ENCODE measurements at regions not wholly inside any gene's neighbourhood (a gene's known extent, or its start where the extent isn't known, plus 50 kb on each side); places are given as distances from the start of the nearest gene placed in this dataset.

DNA sequence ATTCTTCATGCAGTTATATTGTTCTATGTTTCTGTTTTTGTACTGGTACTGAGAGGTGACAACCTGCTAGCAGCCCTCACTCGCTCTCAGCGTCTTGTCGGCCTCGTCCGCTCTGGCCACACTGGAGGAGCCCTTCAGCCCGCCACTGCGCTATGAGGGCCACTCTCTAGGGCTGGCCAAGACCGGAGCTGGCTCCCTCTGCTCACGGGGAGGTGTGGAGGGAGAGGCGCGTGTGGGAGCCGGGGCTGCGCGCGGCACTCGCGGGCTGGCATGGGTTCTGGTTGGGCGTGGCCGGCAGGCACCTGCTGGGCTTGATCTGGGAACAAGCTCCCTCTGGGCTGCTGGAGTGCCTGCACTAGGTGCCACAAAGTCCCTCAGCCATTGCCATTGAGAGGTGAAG is 1323.8 kb upstream of the EYS start:
- H3K4me1 ChIP-seq, result no peaks in the 10 kb centered on the region
- no peak overlapping the region for H2AFZ ChIP-seq
- no peak overlapping the region for H3K4me2 ChIP-seq (ENCODE audit: low read length)
- H3K27ac ChIP-seq, result no peak overlapping the region
- TF ChIP-seq, protein P1, sequence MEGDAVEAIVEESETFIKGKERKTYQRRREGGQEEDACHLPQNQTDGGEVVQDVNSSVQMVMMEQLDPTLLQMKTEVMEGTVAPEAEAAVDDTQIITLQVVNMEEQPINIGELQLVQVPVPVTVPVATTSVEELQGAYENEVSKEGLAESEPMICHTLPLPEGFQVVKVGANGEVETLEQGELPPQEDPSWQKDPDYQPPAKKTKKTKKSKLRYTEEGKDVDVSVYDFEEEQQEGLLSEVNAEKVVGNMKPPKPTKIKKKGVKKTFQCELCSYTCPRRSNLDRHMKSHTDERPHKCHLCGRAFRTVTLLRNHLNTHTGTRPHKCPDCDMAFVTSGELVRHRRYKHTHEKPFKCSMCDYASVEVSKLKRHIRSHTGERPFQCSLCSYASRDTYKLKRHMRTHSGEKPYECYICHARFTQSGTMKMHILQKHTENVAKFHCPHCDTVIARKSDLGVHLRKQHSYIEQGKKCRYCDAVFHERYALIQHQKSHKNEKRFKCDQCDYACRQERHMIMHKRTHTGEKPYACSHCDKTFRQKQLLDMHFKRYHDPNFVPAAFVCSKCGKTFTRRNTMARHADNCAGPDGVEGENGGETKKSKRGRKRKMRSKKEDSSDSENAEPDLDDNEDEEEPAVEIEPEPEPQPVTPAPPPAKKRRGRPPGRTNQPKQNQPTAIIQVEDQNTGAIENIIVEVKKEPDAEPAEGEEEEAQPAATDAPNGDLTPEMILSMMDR (IDR thresholded peaks at IDR 0.05), result no peak
- no peaks in the 10 kb centered on the region for H3K79me2 ChIP-seq
- H3K36me3 ChIP-seq (ENCODE audit: control insufficient read depth, insufficient read depth, low read length), result no peaks in the 10 kb centered on the region
- no peaks in the 10 kb centered on the region for H3K9me3 ChIP-seq (ENCODE audit: control insufficient read depth, low read length)
- no peaks in the 10 kb centered on the region for H3K27me3 ChIP-seq (ENCODE audit: control insufficient read depth, insufficient read depth, low read length)
- no peak overlapping the region for H3K9ac ChIP-seq
- no peak overlapping the region for H3K4me3 ChIP-seq (ENCODE audit: low read depth, low read length)

DNA sequence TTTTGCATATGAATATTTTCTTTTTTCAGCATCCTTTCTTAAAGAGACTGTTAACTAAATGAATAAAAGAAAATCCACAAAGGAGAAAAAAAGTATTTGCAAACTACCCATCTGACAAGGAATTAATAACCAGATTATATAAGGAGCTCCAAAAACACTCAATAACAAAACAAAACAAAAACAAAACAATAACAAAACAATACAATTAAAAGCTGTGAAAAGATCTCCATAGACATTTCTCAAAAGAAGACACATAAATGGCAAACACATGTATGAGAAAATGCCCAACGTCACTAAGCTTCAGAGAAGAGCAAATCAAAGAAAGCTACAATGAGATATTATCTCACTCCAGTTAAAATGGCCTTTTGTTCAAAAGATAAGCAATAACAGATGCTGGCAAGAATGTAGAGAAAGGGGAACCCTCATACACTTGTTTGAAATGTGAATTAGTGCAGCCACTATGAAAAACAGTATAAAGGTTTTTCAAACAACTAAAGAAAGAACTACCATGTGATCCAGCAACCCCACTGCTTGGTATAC is 1310.0 kb upstream of the EYS start:
- Histone ChIP-seq H3K9me3 (ENCODE audit: control insufficient read depth, low read length) (peaks cover 4% of the 10 kb centered on the region), H3K27ac (no peak overlapping the region), H2AFZ (no peak overlapping the region), H3K4me3 (ENCODE audit: low read depth, low read length) (no peak overlapping the region), H3K4me1 (no peaks in the 10 kb centered on the region), H3K79me2 (no peaks in the 10 kb centered on the region), H3K4me2 (ENCODE audit: low read length) (no peak overlapping the region), H3K36me3 (ENCODE audit: control insufficient read depth, insufficient read depth, low read length) (no peaks in the 10 kb centered on the region), H3K27me3 (ENCODE audit: control insufficient read depth, insufficient read depth, low read length) (no peaks in the 10 kb centered on the region), H3K9ac (no peak overlapping the region)
- TF ChIP-seq, protein P1 (IDR thresholded peaks at IDR 0.05), result no peak

DNA sequence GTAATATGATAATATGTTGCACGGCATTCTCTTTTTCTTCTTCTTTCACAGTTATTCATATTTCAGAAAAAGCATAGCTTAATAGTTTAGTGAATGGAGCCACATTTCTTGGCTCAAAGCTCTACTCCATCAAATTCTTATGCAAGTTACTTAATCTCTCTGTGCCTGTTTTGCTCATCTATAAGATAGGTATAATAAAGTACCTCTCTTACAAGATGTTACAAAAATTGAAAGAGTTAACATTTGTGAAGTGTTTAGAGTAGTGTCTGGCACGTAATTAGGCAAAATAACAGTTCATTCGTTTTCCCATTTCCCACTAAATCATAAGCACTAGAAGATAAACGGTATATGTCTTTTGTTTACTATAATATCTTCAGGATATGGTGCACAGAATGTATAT is 1304.4 kb upstream of the EYS start:
- H2AFZ ChIP-seq, result no peak overlapping the region
- TF ChIP-seq, protein P1 (IDR thresholded peaks at IDR 0.05), result no peak
- no peaks in the 10 kb centered on the region for H3K4me1 ChIP-seq
- H3K79me2 ChIP-seq, result no peaks in the 10 kb centered on the region
- no peak overlapping the region for H3K27ac ChIP-seq
- H3K36me3 ChIP-seq (ENCODE audit: control insufficient read depth, insufficient read depth, low read length), result no peaks in the 10 kb centered on the region
- no peaks in the 10 kb centered on the region for H3K9me3 ChIP-seq (ENCODE audit: control insufficient read depth, low read length)
- no peak overlapping the region for H3K4me3 ChIP-seq (ENCODE audit: low read depth, low read length)
- no peak overlapping the region for H3K4me2 ChIP-seq (ENCODE audit: low read length)
- H3K27me3 ChIP-seq (ENCODE audit: control insufficient read depth, insufficient read depth, low read length), result no peaks in the 10 kb centered on the region
- no peak overlapping the region for H3K9ac ChIP-seq

DNA sequence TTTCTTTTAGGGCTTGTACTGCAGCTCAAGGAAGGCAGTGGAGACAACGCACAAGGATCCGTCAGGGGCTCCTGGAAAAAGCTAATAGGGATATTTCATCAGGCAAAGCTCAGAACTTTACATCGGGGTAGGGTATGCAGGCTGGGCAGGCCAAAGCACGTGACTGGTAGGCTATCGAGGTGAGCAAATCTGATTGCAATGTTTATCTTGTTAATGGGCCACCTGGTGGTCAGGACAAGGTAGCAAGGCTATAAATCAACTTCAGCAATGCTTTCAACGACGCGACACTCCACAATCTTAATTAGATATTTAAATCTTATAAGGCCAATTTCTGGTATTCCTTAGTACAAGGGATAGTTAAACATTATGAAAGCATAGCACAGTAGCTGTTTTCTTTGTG is 1302.8 kb upstream of the EYS start:
- Histone ChIP-seq H3K9me3 (ENCODE audit: control insufficient read depth, low read length) (no peaks in the 10 kb centered on the region), H3K4me1 (no peaks in the 10 kb centered on the region), H3K4me2 (ENCODE audit: low read length) (no peak overlapping the region), H3K27ac (no peak overlapping the region), H3K4me3 (ENCODE audit: low read depth, low read length) (no peak overlapping the region), H3K9ac (no peak overlapping the region), H2AFZ (no peak overlapping the region), H3K27me3 (ENCODE audit: control insufficient read depth, insufficient read depth, low read length) (no peaks in the 10 kb centered on the region), H3K36me3 (ENCODE audit: control insufficient read depth, insufficient read depth, low read length) (no peaks in the 10 kb centered on the region), H3K79me2 (no peaks in the 10 kb centered on the region)
- TF ChIP-seq, protein P1 (IDR thresholded peaks at IDR 0.05), result no peak

DNA sequence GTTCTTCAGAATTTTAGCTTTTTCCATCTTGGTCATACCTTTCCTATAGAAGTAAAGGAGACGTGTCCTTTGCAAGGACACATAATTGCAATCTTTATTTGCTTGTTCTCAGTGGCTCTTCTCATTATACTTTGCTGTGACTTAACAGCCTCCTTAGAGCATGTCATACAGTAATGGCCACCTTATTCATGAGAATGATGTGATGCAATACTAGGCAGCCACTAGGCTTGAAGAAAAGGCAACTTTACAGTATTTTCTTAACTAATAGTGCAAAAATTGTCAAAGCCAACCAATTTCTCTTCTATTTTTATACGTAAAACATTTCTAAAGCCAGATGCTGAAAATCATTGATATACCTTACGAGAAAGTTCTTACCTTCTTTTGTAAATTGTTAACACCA is 1296.8 kb upstream of the EYS start:
- Histone ChIP-seq H3K4me1 (no peaks in the 10 kb centered on the region), H3K9me3 (ENCODE audit: control insufficient read depth, low read length) (no peaks in the 10 kb centered on the region), H3K27me3 (ENCODE audit: control insufficient read depth, insufficient read depth, low read length) (no peaks in the 10 kb centered on the region), H3K36me3 (ENCODE audit: control insufficient read depth, insufficient read depth, low read length) (no peaks in the 10 kb centered on the region), H2AFZ (no peak overlapping the region), H3K27ac (no peak overlapping the region), H3K9ac (no peak overlapping the region), H3K4me2 (ENCODE audit: low read length) (no peak overlapping the region), H3K79me2 (no peaks in the 10 kb centered on the region), H3K4me3 (ENCODE audit: low read depth, low read length) (no peak overlapping the region)
- TF ChIP-seq, protein P1 (IDR thresholded peaks at IDR 0.05), result no peak
